Lung (tissue), 11 donors: ENCODE measurements at regions not wholly inside any gene's neighbourhood (a gene's known extent, or its start where the extent isn't known, plus 50 kb on each side); places are given as distances from the start of the nearest gene placed in this dataset.
"Not testable (repeated sequence)": the region's sequence is repeated elsewhere in the genome, so short reads cannot be mapped to it uniquely, and the experiment has no call there.

Experiments
- ATAC-seq: fragments of 200-7000 bp; cut with Tn5 transposase; one replicate; pipeline ENCODE4 v1.9.1; 2020; ENCODE audit warnings: moderate number of reproducible peaks; ENCODE audit not compliant: insufficient read depth, low FRiP score
- DNase-seq, 3 donors: peaks; one replicate each; pipeline ENCODE4 v3.0.0-alpha.2; 2013 to 2017
- H3K27ac ChIP-seq, 2 donors: one replicate each; pipeline ENCODE4 v1.5.1; 2013; ENCODE audit warnings: mild to moderate bottlenecking in 2 of 2, moderate library complexity in 2 of 2, control low read depth in 1 of 2, inconsistent platforms in 1 of 2, low read depth in 1 of 2, low read length in 1 of 2
- H3K27me3 ChIP-seq, 3 donors: one replicate each; pipeline ENCODE4 v1.5.1; 2013; ENCODE audit warnings: low read length in 2 of 3; ENCODE audit not compliant: control insufficient read depth in 3 of 3, insufficient read depth in 3 of 3
- H3K36me3 ChIP-seq, 4 donors: one replicate each; pipeline ENCODE4 v1.5.1; 2013; ENCODE audit warnings: low read length in 4 of 4, mild to moderate bottlenecking in 1 of 4, moderate library complexity in 1 of 4; ENCODE audit not compliant: control insufficient read depth in 4 of 4, insufficient read depth in 4 of 4
- H3K4me1 ChIP-seq, 5 donors: one replicate each; pipeline ENCODE4 v1.5.1; 2013; ENCODE audit warnings: low read length in 5 of 5, mild to moderate bottlenecking in 2 of 5, moderate library complexity in 1 of 5; ENCODE audit not compliant: control insufficient read depth in 5 of 5, insufficient read depth in 5 of 5
- H3K4me3 ChIP-seq: one replicate; pipeline ENCODE4 v1.5.1; 2013; ENCODE audit warnings: mild to moderate bottlenecking, control low read depth, moderate library complexity
- H3K9ac ChIP-seq, 2 donors: one replicate each; pipeline ENCODE4 v1.5.1; 2013; ENCODE audit warnings: low read length in 2 of 2, control low read depth in 1 of 2; ENCODE audit not compliant: insufficient read depth in 1 of 2
- H3K9me3 ChIP-seq, 4 donors: one replicate each; pipeline ENCODE4 v1.5.1; 2013; ENCODE audit warnings: low read length in 3 of 4, mild to moderate bottlenecking in 1 of 4, moderate library complexity in 1 of 4; ENCODE audit not compliant: control insufficient read depth in 4 of 4, insufficient read depth in 3 of 4
- whole genome bisulfite sequencing, 2 donors: extraction: QIAGEN DNeasy Blood & Tissue Kit; methylation state at CpG; one replicate each; pipeline ENCODE4 v1.1.7; 2013; 5-methylcytosine and 5-hydroxymethylcytosine counted together
- TF ChIP-seq, protein P1 (sequence below): IDR thresholded peaks from 2 replicates; pipeline ENCODE4 v1.5.1; 2012; ENCODE audit warnings: mild to moderate bottlenecking; ENCODE audit errors: control extremely low read depth, extremely low read depth
- donor health status: control.
- donor health status: control.
- donor health status: Bipolar disorder and iron deficiency.
- donor health status: healthy.
- donor health status: DM: yes; HTN: yes; CAD: no.

- Histone ChIP-seq H3K4me3 (no peak overlapping the region), H3K27ac (no peak overlapping the region), H3K27me3 (no peaks in the 10 kb centered on the region), H3K4me1 (no peaks in the 10 kb centered on the region), H3K9me3 (no peaks in the 10 kb centered on the region), H3K36me3 (no peaks in the 10 kb centered on the region), H3K9ac (no peak overlapping the region)
- TF ChIP-seq, protein P1, sequence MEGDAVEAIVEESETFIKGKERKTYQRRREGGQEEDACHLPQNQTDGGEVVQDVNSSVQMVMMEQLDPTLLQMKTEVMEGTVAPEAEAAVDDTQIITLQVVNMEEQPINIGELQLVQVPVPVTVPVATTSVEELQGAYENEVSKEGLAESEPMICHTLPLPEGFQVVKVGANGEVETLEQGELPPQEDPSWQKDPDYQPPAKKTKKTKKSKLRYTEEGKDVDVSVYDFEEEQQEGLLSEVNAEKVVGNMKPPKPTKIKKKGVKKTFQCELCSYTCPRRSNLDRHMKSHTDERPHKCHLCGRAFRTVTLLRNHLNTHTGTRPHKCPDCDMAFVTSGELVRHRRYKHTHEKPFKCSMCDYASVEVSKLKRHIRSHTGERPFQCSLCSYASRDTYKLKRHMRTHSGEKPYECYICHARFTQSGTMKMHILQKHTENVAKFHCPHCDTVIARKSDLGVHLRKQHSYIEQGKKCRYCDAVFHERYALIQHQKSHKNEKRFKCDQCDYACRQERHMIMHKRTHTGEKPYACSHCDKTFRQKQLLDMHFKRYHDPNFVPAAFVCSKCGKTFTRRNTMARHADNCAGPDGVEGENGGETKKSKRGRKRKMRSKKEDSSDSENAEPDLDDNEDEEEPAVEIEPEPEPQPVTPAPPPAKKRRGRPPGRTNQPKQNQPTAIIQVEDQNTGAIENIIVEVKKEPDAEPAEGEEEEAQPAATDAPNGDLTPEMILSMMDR: no peak
- 83 to 90% methylated on average over 1 of the region's 1 CpG for WGBS, 2 donors
- no peak for ATAC-seq
- no peak for DNase-seq
These were observed 1041.1 kb upstream of the COX7C start for GRCh38 chr5:85576666-85577065.

DNA sequence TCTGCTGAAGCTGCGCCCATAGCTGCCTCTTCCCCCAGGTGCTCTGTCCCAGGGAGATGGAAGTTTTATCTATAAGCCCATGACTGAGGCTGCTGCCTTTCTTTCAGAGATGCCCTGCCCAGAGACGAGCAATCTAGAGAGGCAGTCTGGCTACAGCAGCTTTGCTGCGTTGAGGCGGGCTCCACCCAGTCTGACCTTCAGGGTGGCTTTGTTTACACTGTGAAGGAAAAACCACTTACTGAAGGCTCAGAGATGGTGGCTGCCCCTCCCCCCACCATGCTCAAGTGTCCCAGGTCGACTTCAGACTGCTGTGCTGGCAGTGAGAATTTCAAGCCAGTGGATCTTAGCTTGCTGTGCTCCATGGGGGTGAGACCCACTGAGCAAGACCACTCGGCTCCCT is 1029.9 kb upstream of the COX7C start:
- H3K27me3 ChIP-seq, H3K36me3 ChIP-seq, H3K4me1 ChIP-seq, ATAC-seq, H3K27ac ChIP-seq, H3K9ac ChIP-seq, H3K4me3 ChIP-seq, H3K9me3 ChIP-seq: not testable (repeated sequence)
- peak in 2 of 3 donors; percentile 12 to 16 for DNase-seq
- WGBS, 2 donors: 30 to 44% methylated on average over 6 of the region's 6 CpGs

DNA sequence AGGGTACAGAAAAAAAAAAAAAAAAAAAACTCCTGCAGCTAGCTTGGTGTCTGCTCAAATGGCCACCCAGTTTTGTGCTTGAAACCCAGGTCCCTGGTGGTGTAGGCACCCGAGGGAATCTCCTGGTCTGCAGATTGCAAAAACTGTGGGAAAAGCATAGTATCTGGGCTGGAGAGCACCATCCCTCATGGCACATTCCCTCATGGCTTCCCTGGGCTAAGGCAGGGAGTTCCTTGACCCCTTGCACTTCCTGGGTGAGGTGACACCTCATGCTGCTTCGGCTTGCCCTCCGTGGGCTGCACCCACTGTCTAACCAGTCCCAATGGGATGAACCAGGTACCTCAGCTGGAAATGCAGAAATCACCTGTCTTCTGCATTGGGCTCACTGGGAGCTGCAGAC is 1029.5 kb upstream of the COX7C start:
- not testable (repeated sequence) for H3K9ac ChIP-seq, H3K4me3 ChIP-seq, ATAC-seq, H3K4me1 ChIP-seq, H3K36me3 ChIP-seq, H3K9me3 ChIP-seq, DNase-seq, H3K27ac ChIP-seq, H3K27me3 ChIP-seq
- WGBS, 2 donors: 81 to 83% methylated on average over 3 of the region's 3 CpGs

GRCh38 chr5:85590764-85591163 is 1027.0 kb upstream of the COX7C start:
- 56 to 58% methylated on average over 2 of the region's 2 CpGs for WGBS, 2 donors
- Histone ChIP-seq H3K27me3 (no peaks in the 10 kb centered on the region), H3K9ac (no peak overlapping the region), H3K4me3 (no peak overlapping the region), H3K4me1 (peaks cover 0 to 3% (median 0%) of the 10 kb centered on the region in 5 donors), H3K27ac (no peak overlapping the region), H3K9me3 (no peaks in the 10 kb centered on the region), H3K36me3 (no peaks in the 10 kb centered on the region)
- peak in 1 of 3 donors; percentile 4 for DNase-seq
- TF ChIP-seq, protein P1: no peak
- no peak for ATAC-seq

- 79 to 82% methylated on average over 3 of the region's 3 CpGs for WGBS, 2 donors
- H3K4me3 ChIP-seq: no peak overlapping the region
- H3K4me1 ChIP-seq: peaks cover 0 to 3% (median 0%) of the 10 kb centered on the region in 5 donors
- no peak overlapping the region for H3K27ac ChIP-seq
- ATAC-seq (no peak), DNase-seq (no peak)
- H3K9me3 ChIP-seq: no peaks in the 10 kb centered on the region
- TF ChIP-seq, protein P1: no peak
- H3K9ac ChIP-seq: no peak overlapping the region
- H3K27me3 ChIP-seq: no peaks in the 10 kb centered on the region
- H3K36me3 ChIP-seq: no peaks in the 10 kb centered on the region
These were observed 1026.4 kb upstream of the COX7C start for GRCh38 chr5:85591311-85591710.
